GM21360 (cell line): ENCODE measurements at regions not wholly inside any gene's neighbourhood (a gene's known extent, or its start where the extent isn't known, plus 50 kb on each side); places are given as distances from the start of the nearest gene placed in this dataset.
A peak's percentile ranks its signal among the peaks of the same experiment; 100 is the strongest.

Experiments used
- ATAC-seq: cut with Tn5 transposase; IDR thresholded peaks from one replicate; pipeline ENCODE4 v1.9.1; 2021; ENCODE audit warnings: mild to moderate bottlenecking, moderate library complexity; ENCODE audit not compliant: unreplicated experiment

GRCh38 chr5:56596155-56596554, 219.2 kb upstream of the MAP3K1 start:
- ATAC-seq, result no peak

DNA sequence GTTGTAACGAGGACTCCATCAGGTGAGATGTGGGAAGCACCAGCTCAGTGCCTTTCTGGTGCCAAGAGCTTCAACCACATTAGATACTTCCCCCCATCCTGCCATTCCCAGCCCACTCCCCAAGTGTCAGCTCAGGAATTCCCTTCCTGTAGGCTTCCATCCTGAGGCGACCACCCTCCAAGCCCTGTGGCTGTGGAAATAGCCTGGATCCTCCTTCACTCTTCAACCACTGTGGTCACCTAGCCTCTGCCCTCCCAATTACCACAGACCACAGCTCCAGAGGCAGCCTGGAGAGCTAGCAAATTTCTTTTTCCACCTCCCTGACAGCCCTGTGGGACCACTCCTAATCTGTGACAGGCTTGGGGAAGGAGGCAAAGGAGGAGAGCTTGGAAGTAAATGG, 219.8 kb upstream of the MAP3K1 start:
- ATAC-seq, result no peak

DNA sequence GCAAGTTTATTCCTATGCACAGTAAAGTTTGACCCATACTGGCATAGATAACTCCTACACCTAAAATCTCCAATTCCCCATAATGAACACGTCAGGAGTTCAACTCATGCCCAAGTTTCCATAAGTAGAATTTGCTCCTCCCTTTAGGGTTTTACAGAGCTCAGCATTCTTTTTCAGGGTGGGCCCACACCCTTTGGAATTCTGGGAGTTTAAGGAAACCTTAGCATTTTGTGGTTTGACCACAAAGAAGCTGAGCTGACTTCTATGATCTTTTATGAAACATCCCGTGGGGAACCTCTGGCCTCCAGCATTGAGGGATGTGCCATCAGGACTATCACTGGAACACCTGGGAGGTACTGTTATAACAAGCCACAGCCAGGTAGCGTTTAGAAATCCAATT, 220.6 kb upstream of the MAP3K1 start:
- ATAC-seq, result no peak

- no peak for ATAC-seq
These were observed 224.3 kb upstream of the MAP3K1 start for GRCh38 chr5:56591081-56591480.

- ATAC-seq, result no peak
These were observed 225.9 kb upstream of the MAP3K1 start for GRCh38 chr5:56589481-56589860.

GRCh38 chr5:56588636-56589480, 226.5 kb upstream of the MAP3K1 start:
- peak; percentile 97 for ATAC-seq

- no peak for ATAC-seq
These were observed 227.2 kb upstream of the MAP3K1 start for GRCh38 chr5:56588131-56588487.

- ATAC-seq, result no peak
These were observed 227.8 kb upstream of the MAP3K1 start for GRCh38 chr5:56587381-56588130.

DNA sequence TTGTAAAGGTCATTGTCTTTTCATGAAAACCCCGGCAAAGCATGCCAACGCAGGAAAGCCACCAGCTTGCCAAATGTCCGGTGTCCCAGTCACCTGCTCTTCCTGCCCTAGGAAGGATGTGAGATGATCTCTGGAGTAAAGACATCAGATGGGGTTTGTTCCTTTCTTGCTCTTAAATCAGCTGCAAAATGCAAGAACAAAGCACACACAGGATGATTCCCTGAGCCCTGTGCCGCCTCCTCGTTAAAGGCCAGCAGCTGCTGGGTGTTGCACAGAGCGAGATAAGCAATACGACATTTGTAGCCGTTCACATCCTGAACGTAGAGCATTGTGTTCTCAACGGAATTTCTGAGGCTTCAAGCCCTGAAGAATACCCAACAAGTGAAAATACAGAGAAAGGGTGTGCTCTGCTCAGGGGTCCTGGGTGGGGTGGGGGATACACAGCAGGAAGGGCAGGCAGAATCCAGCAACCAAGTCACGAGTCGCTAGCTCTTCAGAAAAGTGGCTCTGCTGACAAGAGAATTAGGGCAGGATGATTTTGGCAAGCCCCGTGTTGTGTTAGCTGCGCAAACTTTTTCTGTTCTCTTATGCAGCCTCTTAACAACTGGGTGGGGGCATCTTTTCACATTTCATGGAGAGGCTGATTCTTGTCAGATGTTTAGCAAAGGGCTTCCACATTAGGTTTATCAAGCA, 229.2 kb upstream of the MAP3K1 start:
- ATAC-seq, result no peak

DNA sequence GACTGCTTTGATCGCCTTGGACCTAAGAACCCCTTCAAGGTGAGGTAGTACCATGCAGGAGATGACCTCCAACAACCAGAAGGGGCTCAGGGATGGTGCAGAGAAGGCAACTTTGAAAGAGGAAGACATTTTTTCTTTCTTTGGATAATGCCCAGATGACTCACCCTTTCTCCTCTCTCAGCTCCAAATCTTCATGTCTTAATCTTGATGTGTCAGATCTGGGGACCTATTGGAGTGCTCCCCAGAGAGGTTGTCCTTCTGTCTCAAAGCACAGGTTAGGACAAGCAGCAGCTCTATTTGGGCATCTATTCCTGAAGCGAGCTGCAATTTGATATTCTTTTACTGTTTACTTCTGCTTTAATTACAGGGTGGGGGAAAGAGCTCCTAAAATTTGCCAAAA, 229.9 kb upstream of the MAP3K1 start:
- ATAC-seq, result no peak

DNA sequence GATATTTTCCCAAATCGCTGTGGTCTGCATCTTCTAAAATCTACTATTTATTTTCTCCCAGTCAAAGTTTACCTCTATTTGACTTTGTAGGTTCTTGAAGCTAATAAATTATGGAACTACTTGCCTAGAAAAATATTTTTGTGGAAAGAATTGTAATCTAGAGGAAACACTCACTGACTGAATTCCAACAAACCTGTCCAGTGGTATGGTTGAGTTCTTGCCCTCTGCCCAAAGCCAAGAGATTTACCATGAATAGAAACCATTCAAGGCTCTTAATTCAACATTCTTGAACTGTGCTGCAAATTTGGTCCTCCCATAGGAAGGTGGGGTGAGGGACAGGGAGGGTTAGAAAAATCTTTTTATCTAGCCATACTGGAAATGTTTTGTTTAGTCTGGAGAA, 233.9 kb upstream of the MAP3K1 start:
- no peak for ATAC-seq

DNA sequence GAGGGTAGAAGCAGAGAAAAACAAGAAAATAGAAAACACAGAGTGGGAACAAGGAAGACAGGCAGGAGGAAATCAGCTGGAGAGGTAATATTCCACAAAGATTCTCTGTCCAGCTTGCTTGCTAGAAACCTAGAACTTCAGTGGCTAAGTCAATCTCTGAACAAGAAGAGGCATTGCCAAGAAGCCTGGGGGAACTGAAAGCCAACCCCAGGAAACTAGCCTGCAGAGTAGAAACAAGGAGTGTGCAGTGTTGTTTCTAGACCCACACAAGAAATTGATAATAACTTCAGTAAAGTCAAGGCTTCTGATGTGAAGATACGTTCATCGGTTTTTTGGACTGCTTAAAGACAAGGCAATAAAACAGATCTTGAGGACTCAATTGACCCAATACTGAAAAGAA, 234.5 kb upstream of the MAP3K1 start:
- ATAC-seq, result no peak

DNA sequence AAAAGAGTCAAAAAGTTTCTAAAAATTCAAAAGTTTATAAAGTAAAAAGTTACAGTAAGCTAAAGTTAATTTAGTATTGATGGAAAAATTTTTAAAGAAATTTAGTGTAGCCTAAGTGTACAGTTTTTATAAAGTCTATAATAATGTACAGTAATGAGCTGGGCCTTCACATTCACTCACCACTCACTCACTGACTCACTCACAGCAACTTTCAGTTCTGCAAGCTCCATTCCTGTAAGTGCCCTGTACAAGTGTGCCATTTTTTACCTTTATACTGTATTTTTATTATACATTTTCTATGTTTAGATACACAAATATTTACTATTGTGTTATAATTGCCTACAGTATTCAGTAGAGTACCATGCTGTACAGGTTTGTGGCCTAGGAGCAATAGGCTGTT, 239.5 kb upstream of the MAP3K1 start:
- no peak for ATAC-seq

DNA sequence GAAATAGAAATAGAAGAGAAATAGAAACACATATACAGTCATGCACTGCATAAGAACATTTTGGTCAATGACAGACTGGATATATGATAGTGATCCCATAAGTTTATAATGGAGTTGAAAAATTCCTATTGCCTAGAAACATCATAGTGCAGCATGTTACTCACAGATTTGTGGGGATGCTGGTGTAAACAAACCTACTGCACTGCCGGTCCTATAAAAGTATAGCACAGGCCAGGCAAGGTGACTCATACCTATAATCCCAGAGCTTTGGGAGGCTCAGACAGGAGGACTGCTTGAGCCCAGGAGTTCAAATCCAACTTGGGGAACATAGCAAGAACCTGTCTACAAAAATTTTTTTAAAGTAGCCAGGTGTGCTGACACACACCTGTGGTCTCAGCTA, 240.6 kb upstream of the MAP3K1 start:
- ATAC-seq, result no peak

DNA sequence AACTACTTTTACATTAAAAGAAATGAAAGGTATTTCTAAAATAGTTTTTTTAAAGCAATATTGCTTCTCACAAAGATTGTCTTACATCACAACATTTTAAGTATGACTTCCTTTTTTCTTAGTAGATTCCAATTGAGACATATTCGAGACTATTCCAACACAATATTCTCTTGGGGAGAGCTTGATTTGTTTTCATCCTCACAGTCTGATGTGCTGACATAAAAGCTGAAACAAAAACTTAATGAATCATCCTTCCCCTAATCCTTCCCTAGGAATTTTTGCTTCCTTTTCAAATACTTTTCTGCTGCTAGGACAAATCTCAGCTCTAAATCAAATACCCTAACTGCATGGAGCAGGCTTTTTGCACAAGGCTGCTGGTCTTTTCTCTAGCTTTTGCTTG, 245.8 kb upstream of the MAP3K1 start:
- ATAC-seq, result no peak

GRCh38 chr5:56569076-56569475, 246.3 kb upstream of the MAP3K1 start:
- no peak for ATAC-seq

DNA sequence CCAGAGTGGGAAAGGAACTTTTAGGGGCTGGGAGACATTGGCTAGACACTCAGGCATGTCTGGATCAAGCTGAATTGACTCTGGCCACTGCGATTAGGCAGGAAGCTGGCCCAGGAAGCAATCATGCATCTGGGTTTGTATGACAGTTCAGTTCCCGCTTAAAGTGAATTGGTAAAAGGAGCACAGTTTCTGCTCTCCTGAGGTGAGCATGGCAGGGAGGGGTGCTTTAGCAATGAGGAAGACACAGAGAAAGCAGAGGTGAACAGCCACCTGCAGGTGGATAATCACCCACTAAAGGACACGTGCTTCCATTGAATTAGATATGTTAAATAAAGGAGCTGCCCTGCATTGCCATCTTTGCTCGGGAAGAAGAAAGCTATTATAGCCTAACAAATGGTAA, 248.1 kb upstream of the MAP3K1 start:
- ATAC-seq, result no peak

DNA sequence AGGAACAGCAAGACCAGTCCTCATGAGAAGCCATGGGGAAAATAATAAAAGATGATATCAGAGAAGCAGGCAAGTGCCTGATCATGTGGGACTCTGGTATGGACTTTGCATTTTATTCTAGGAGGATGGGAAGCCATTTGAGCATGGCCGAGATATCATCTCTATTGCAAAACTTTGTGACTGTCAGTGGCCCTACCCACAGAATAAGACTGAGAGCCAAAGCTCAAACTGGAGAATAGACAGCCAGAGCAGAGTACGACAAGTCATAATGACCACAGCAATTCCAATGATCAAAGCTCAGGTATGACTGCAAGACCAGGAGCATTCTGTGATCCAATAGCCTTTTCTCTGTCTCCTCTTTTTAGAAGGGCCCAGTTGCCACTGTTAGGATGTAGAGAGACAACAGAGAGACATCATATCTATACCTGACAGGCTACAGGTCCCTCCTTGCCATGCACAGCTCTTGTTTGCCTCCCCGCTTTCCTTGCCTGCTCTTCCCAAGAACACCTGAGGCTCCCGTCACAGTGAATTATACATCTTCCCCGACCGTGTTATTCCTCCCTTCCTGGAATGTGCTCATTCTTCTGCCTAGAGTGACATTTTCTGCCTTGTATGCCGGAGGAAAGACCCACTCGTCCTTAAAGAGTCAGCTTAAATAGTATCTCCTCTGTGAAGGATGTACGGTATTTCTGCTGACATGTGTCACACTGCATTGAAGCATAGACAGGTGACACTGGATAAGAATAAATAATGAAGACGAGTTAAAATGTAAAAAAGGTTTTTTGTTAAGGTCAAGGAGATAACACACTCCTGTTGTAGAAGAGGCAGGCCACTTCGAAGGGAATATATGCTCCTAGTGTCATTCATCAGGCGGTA, 248.7 kb upstream of the MAP3K1 start:
- ATAC-seq, result no peak

GRCh38 chr5:56565644-56566043, 249.7 kb upstream of the MAP3K1 start:
- ATAC-seq, result no peak

GRCh38 chr5:56565283-56565615, 250.1 kb upstream of the MAP3K1 start:
- no peak for ATAC-seq
